Panc1 (cell line): ENCODE measurements at regions not wholly inside any gene's neighbourhood (a gene's known extent, or its start where the extent isn't known, plus 50 kb on each side); places are given as distances from the start of the nearest gene placed in this dataset.

Experiments used
- ATAC-seq: fragments of 200-7000 bp; cut with Tn5 transposase; 2 replicates; pipeline ENCODE4 v1.9.1; 2020; ENCODE audit warnings: mild to moderate bottlenecking, moderate library complexity
- BruUV-seq: library from RNA; stranded (reverse); fragments of 400-500 nt; replicated peaks from 2 replicates; lab custom pipeline; 2021; lab: Mats Ljungman, UMichigan
- CTCF ChIA-PET: fragments of 300-600 bp; sonication (Branson Sonifier 250); formaldehyde crosslinking; loops from one replicate; lab custom pipeline; 2022; ENCODE audit warnings: antibody characterized with exemption; lab: Charles Lee
- POLR2A ChIA-PET: fragments of 300-600 bp; sonication (Branson Sonifier 250); formaldehyde crosslinking; loops from one replicate; lab custom pipeline; 2022; ENCODE audit warnings: antibody characterized with exemption; lab: Charles Lee
- DNase-seq: peaks from one replicate; pipeline ENCODE4 v3.0.0-alpha.2; 2010; ENCODE audit warnings: low read depth, low spot score
- H3K27ac ChIP-seq: 2 replicates; pipeline ENCODE4 v1.5.1; 2011; ENCODE audit warnings: mild to moderate bottlenecking, low read length, inconsistent platforms
- H3K27me3 ChIP-seq: fragments of 200-500 bp; sonication (Bioruptor generic); 2 replicates; pipeline ENCODE4 v1.6.0; 2014; ENCODE audit warnings: low read length, inconsistent platforms; ENCODE audit not compliant: control insufficient read depth, insufficient read depth
- H3K36me3 ChIP-seq: fragments of 200-500 bp; sonication (Bioruptor generic); 2 replicates; pipeline ENCODE4 v1.5.1; 2014; ENCODE audit warnings: inconsistent platforms, mild to moderate bottlenecking, low read length, moderate library complexity; ENCODE audit not compliant: control insufficient read depth, insufficient read depth
- H3K4me1 ChIP-seq: 2 replicates; pipeline ENCODE4 v1.5.1; 2011; ENCODE audit warnings: inconsistent platforms, mild to moderate bottlenecking, low read length, moderate library complexity; ENCODE audit not compliant: control insufficient read depth, insufficient read depth
- H3K4me3 ChIP-seq, 2 experiments: 2 replicates each; pipeline ENCODE4 v1.5.1; 2011 to 2012; ENCODE audit warnings: low read depth in 2 of 2, low read length in 2 of 2, mild to moderate bottlenecking in 2 of 2, inconsistent platforms in 1 of 2, moderate library complexity in 1 of 2
- H3K9me3 ChIP-seq: fragments of 200-500 bp; sonication (Bioruptor generic); 2 replicates; pipeline ENCODE4 v1.5.1; 2014; ENCODE audit warnings: low read depth, mild to moderate bottlenecking, inconsistent platforms, low read length, moderate library complexity; ENCODE audit not compliant: control insufficient read depth, insufficient read depth
- CTCF ChIP-seq: fragments of 450-650 bp; IDR thresholded peaks from 2 replicates; pipeline ENCODE4 v1.5.1; 2017; ENCODE audit warnings: mild to moderate bottlenecking
- POLR2AphosphoS5 ChIP-seq: IDR thresholded peaks from 2 replicates; pipeline ENCODE4 v1.6.1; 2012; ENCODE audit warnings: mild to moderate bottlenecking, low read depth, low read length, moderate library complexity
- SIN3A ChIP-seq: IDR thresholded peaks from 2 replicates; pipeline ENCODE4 v1.6.1; 2012; ENCODE audit warnings: low read depth, mild to moderate bottlenecking, low read length, moderate library complexity, borderline replicate concordance; ENCODE audit not compliant: insufficient read depth
- TCF7L2 ChIP-seq: IDR thresholded peaks from 2 replicates; pipeline ENCODE4 v1.6.1; 2011; ENCODE audit warnings: mild to moderate bottlenecking, low read depth, low read length, inconsistent platforms
- in situ Hi-C: cut with HindIII; loops from 2 replicates; pipeline ENCODE4 v1.10.0; 2016; ENCODE audit warnings: low sequenced_read_pairs, low pct_unique_long_range_greater_than_20kb
- intact Hi-C: fragments of 100-400 bp; cut with micrococcal nuclease; formaldehyde crosslinking; loops from one replicate; pipeline ENCODE4 v1.10.0; 2022; ENCODE audit not compliant: unreplicated experiment
- TF ChIP-seq, protein P1 (sequence below), 2 experiments: IDR thresholded peaks; 2 replicates each; pipeline ENCODE4 v1.6.1; 2011 to 2012; ENCODE audit warnings: low read depth in 2 of 2, control low read depth in 1 of 2, low read length in 1 of 2, mild to moderate bottlenecking in 1 of 2, moderate library complexity in 1 of 2; ENCODE audit not compliant: insufficient read depth in 1 of 2

DNA sequence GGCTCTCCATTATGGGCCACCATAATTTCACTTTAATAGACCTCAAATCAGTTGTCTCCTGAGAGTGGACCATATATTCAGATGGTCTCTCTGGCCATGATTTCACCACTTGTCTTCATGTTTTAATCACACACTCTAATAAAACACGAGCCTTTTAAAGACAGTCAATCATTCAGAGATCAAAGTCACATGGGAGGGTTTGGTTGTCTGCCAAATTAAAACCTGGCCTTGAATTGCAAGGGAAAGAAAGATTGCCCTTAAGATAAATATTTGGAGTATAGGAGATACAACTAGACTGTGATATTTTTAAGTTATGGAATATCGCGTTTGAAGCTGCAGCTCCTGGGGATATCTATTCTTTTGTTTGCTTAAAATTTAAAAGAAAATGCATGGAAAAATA lies 377.8 kb upstream of the DDX18 start:
- ChIA-PET POLR2A (no interaction called here), CTCF (no interaction called here)
- no peak for DNase-seq
- BruUV-seq, result no TSS peak
- no peak for ATAC-seq
- Histone ChIP-seq H3K27me3 (no peaks in the 10 kb centered on the region), H3K4me3 (no peak overlapping the region), H3K36me3 (no peaks in the 10 kb centered on the region), H3K4me1 (no peaks in the 10 kb centered on the region), H3K9me3 (no peaks in the 10 kb centered on the region), H3K27ac (no peak overlapping the region)
- TF ChIP-seq CTCF (no peak), POLR2AphosphoS5 (no peak), TCF7L2 (no peak), SIN3A (no peak)
- TF ChIP-seq, protein P1, sequence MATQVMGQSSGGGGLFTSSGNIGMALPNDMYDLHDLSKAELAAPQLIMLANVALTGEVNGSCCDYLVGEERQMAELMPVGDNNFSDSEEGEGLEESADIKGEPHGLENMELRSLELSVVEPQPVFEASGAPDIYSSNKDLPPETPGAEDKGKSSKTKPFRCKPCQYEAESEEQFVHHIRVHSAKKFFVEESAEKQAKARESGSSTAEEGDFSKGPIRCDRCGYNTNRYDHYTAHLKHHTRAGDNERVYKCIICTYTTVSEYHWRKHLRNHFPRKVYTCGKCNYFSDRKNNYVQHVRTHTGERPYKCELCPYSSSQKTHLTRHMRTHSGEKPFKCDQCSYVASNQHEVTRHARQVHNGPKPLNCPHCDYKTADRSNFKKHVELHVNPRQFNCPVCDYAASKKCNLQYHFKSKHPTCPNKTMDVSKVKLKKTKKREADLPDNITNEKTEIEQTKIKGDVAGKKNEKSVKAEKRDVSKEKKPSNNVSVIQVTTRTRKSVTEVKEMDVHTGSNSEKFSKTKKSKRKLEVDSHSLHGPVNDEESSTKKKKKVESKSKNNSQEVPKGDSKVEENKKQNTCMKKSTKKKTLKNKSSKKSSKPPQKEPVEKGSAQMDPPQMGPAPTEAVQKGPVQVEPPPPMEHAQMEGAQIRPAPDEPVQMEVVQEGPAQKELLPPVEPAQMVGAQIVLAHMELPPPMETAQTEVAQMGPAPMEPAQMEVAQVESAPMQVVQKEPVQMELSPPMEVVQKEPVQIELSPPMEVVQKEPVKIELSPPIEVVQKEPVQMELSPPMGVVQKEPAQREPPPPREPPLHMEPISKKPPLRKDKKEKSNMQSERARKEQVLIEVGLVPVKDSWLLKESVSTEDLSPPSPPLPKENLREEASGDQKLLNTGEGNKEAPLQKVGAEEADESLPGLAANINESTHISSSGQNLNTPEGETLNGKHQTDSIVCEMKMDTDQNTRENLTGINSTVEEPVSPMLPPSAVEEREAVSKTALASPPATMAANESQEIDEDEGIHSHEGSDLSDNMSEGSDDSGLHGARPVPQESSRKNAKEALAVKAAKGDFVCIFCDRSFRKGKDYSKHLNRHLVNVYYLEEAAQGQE (IDR thresholded peaks at IDR 0.05; ENCODE audit: insufficient read depth in 1 of 2, low read depth in 2 of 2, low read length in 1 of 2), result no peak
- intact Hi-C loops, result no loop called here
- in situ Hi-C loops, result no loop called here

- Histone ChIP-seq H3K9me3 (no peaks in the 10 kb centered on the region), H3K27me3 (no peaks in the 10 kb centered on the region), H3K4me1 (no peaks in the 10 kb centered on the region), H3K36me3 (no peaks in the 10 kb centered on the region), H3K4me3 (no peak overlapping the region), H3K27ac (no peak overlapping the region)
- TF ChIP-seq, protein P1 (IDR thresholded peaks at IDR 0.05; ENCODE audit: insufficient read depth in 1 of 2, low read depth in 2 of 2, low read length in 1 of 2), result no peak
- peak; percentile 54 for TF ChIP-seq CTCF
- ChIA-PET POLR2A (no interaction called here), CTCF (interaction anchor here (0.6 kb wide), 2 partner anchors 386 to 535 kb away, joined by 4 read pairs; no protein-coding TSS in a partner anchor)
- no peak for ATAC-seq
- DNase-seq, result peak; percentile 17
- BruUV-seq, result no TSS peak
- in situ Hi-C loops, result no loop called here
- intact Hi-C loops, result loop anchor here (5.0 kb wide), 2 partner anchors 302 to 317 kb away; no protein-coding TSS in a partner anchor
Measured at GRCh38 chr2:117470311-117471095, 344.0 kb upstream of the DDX18 start.
